H1 (cell line): ENCODE measurements at regions not wholly inside any gene's neighbourhood (a gene's known extent, or its start where the extent isn't known, plus 50 kb on each side); places are given as distances from the start of the nearest gene placed in this dataset.

Experiments used
- CTCF ChIA-PET: fragments of 300-600 bp; sonication (Branson Sonifier 250); formaldehyde crosslinking; loops from one replicate; lab custom pipeline; 2021; ENCODE audit not compliant: partially characterized antibody; lab: Charles Lee
- POLR2A ChIA-PET: fragments of 300-600 bp; sonication (Branson Sonifier 250); formaldehyde crosslinking; loops from one replicate; lab custom pipeline; 2021; ENCODE audit warnings: inconsistent platforms; ENCODE audit not compliant: partially characterized antibody; lab: Charles Lee
- DNase-seq, 2 experiments: peaks; one replicate each; pipeline versions ENCODE4 v3.0.0 to v3.0.0-alpha.2; 2010 to 2022; ENCODE audit warnings: low spot score in 2 of 2, low read depth in 1 of 2, mixed read lengths in 1 of 2
- FAIRE-seq: peaks from 2 replicates; lab custom pipeline; 2011; peaks lifted over from hg19 to GRCh38; lab: Jason Lieb, UNC
- H2AFZ ChIP-seq: 2 replicates; pipeline ENCODE4 v1.8.1; 2012; ENCODE audit warnings: low read length, inconsistent platforms
- H2AK5ac ChIP-seq: 2 replicates; pipeline ENCODE4 v1.6.1; 2013; ENCODE audit warnings: low read depth, low read length
- H2BK120ac ChIP-seq: replicated peaks from 2 replicates; pipeline ENCODE3; 2013; ENCODE audit warnings: low read depth, low read length, inconsistent platforms
- H2BK12ac ChIP-seq: 2 replicates; pipeline ENCODE4 v1.6.1; 2013; ENCODE audit warnings: low read depth, low read length
- H2BK15ac ChIP-seq: 2 replicates; pipeline ENCODE4 v1.6.1; 2013; ENCODE audit warnings: low read length
- H2BK20ac ChIP-seq: 2 replicates; pipeline ENCODE4 v1.6.1; 2013; ENCODE audit warnings: low read length
- H2BK5ac ChIP-seq: 2 replicates; pipeline ENCODE4 v1.6.1; 2013; ENCODE audit warnings: low read depth, low read length
- H3K14ac ChIP-seq: 2 replicates; pipeline ENCODE4 v1.6.1; 2013; ENCODE audit warnings: inconsistent platforms; ENCODE audit not compliant: insufficient read length
- H3K18ac ChIP-seq: 2 replicates; pipeline ENCODE4 v1.6.1; 2013; ENCODE audit warnings: low read length; ENCODE audit errors: extremely low read depth
- H3K23ac ChIP-seq: 2 replicates; pipeline ENCODE4 v1.6.1; 2013; ENCODE audit warnings: inconsistent platforms; ENCODE audit not compliant: insufficient read length
- H3K23me2 ChIP-seq: 2 replicates; pipeline ENCODE4 v1.6.1; 2013; ENCODE audit warnings: low read depth, low read length
- H3K27ac ChIP-seq: 2 replicates; pipeline ENCODE4 v1.6.1; 2011; ENCODE audit warnings: low read depth, low read length, inconsistent platforms
- H3K27me3 ChIP-seq, 4 experiments: replicated peaks in 1 of 4; 1 replicate in 1 of 4; 2 replicates in 3 of 4; pipeline versions ENCODE4 v1.6.1 to v1.8.1; 2011 to 2013; ENCODE audit warnings: low read length in 3 of 4, mild to moderate bottlenecking in 3 of 4, inconsistent platforms in 2 of 4, mixed read lengths in 2 of 4, moderate library complexity in 1 of 4; ENCODE audit not compliant: control insufficient read depth in 3 of 4, insufficient read depth in 3 of 4; ENCODE audit errors: extremely low read depth in 1 of 4
- H3K36me3 ChIP-seq, 4 experiments: 2 replicates each; pipeline versions ENCODE4 v1.6.1 to v1.8.1; 2011 to 2013; ENCODE audit warnings: mild to moderate bottlenecking in 4 of 4, low read length in 3 of 4, moderate library complexity in 2 of 4, control low read depth in 1 of 4, inconsistent platforms in 1 of 4; ENCODE audit not compliant: insufficient read depth in 4 of 4, control insufficient read depth in 2 of 4
- H3K4ac ChIP-seq: replicated peaks from 2 replicates; pipeline ENCODE3; 2013; ENCODE audit warnings: low read length, low read depth, mixed read lengths, inconsistent platforms; ENCODE audit not compliant: insufficient read length
- H3K4me1 ChIP-seq, 4 experiments: replicated peaks in 1 of 4; 1 replicate in 1 of 4; 2 replicates in 3 of 4; pipeline versions ENCODE4 v1.6.1 to v1.8.1; 2011 to 2013; ENCODE audit warnings: low read length in 3 of 4, inconsistent platforms in 2 of 4, mixed read lengths in 1 of 4; ENCODE audit not compliant: insufficient read depth in 4 of 4, control insufficient read depth in 3 of 4
- H3K4me2 ChIP-seq, 2 experiments: 2 replicates each; pipeline versions ENCODE4 v1.6.1 to v1.8.1; 2011 to 2013; ENCODE audit warnings: low read depth in 2 of 2, low read length in 2 of 2, control low read depth in 1 of 2, inconsistent platforms in 1 of 2, mild to moderate bottlenecking in 1 of 2; ENCODE audit not compliant: insufficient read depth in 1 of 2
- H3K4me3 ChIP-seq, 4 experiments: fragments of 200-600, 300-600 bp in 1 of 4; sonication (generic), shearing (Covaris generic), sonication (Bioruptor Twin) in 1 of 4; 2 replicates each; pipeline versions ENCODE4 v1.5.1 to v1.8.1; 2011 to 2016; ENCODE audit warnings: low read length in 4 of 4, low read depth in 3 of 4, control low read depth in 2 of 4, inconsistent platforms in 2 of 4, mild to moderate bottlenecking in 2 of 4, mixed read lengths in 1 of 4, moderate library complexity in 1 of 4; ENCODE audit not compliant: insufficient read depth in 2 of 4; ENCODE audit errors: extremely low read depth in 1 of 4
- H3K56ac ChIP-seq: replicated peaks from 2 replicates; pipeline ENCODE3; 2013; ENCODE audit warnings: low read depth, mild to moderate bottlenecking, mixed read lengths, low read length, inconsistent platforms; ENCODE audit not compliant: insufficient read length
- H3K79me1 ChIP-seq: 2 replicates; pipeline ENCODE4 v1.6.1; 2013; ENCODE audit warnings: low read depth, low read length, control low read depth
- H3K79me2 ChIP-seq, 2 experiments: 2 replicates each; pipeline versions ENCODE4 v1.6.1 to v1.8.1; 2012 to 2013; ENCODE audit warnings: low read length in 2 of 2, mild to moderate bottlenecking in 2 of 2, inconsistent platforms in 1 of 2; ENCODE audit not compliant: insufficient read depth in 2 of 2, control insufficient read depth in 1 of 2
- H3K9ac ChIP-seq, 4 experiments: replicated peaks in 1 of 4; 1 replicate in 1 of 4; 2 replicates in 3 of 4; pipeline versions ENCODE4 v1.6.1 to v1.8.1; 2011 to 2013; ENCODE audit warnings: low read depth in 3 of 4, low read length in 3 of 4, control low read depth in 2 of 4, mild to moderate bottlenecking in 2 of 4, moderate library complexity in 2 of 4, inconsistent platforms in 1 of 4; ENCODE audit errors: extremely low read depth in 1 of 4
- H3K9me3 ChIP-seq, 2 experiments: 2 replicates each; pipeline versions ENCODE4 v1.6.1 to v1.8.1; 2012 to 2013; ENCODE audit warnings: mild to moderate bottlenecking in 2 of 2, moderate library complexity in 2 of 2, control low read depth in 1 of 2, inconsistent platforms in 1 of 2, low read depth in 1 of 2, low read length in 1 of 2, mixed read lengths in 1 of 2; ENCODE audit not compliant: insufficient read depth in 2 of 2
- H4K20me1 ChIP-seq, 2 experiments: replicated peaks in 1 of 2; 2 replicates each; pipeline versions ENCODE3 to v1.8.1; 2011 to 2013; ENCODE audit warnings: inconsistent platforms in 2 of 2, low read length in 2 of 2, mild to moderate bottlenecking in 1 of 2; ENCODE audit not compliant: insufficient read depth in 2 of 2, control insufficient read depth in 1 of 2
- H4K5ac ChIP-seq: 2 replicates; pipeline ENCODE4 v1.6.1; 2013; ENCODE audit warnings: low read length, low read depth, mixed read lengths, inconsistent platforms; ENCODE audit not compliant: insufficient read length
- H4K8ac ChIP-seq: 2 replicates; pipeline ENCODE4 v1.8.0; 2013; ENCODE audit warnings: mild to moderate bottlenecking, moderate library complexity, low read length, inconsistent platforms; ENCODE audit not compliant: insufficient read depth; ENCODE audit errors: extremely low read depth
- H4K91ac ChIP-seq: replicated peaks from 2 replicates; pipeline ENCODE3; 2013; ENCODE audit warnings: low read length, mixed read lengths, inconsistent platforms; ENCODE audit not compliant: insufficient read length
- CBX8 ChIP-seq: fragments of 300-800, 300-1000 bp; sonication (generic); IDR thresholded peaks from 2 replicates; pipeline ENCODE4 v1.7.1; 2016; ENCODE audit warnings: low read depth, low read length, borderline replicate concordance
- CHD1 ChIP-seq: IDR thresholded peaks from 2 replicates; pipeline ENCODE4 v1.6.1; 2012; ENCODE audit warnings: low read depth, low read length, improper control_type of control experiment
- CTCF ChIP-seq, 3 experiments: IDR thresholded peaks; 1 replicate in 2 of 3; 2 replicates in 1 of 3; pipeline versions ENCODE4 v1.5.1 to v1.6.1; 2011; ENCODE audit warnings: low read length in 3 of 3, mild to moderate bottlenecking in 3 of 3, inconsistent platforms in 2 of 3, low read depth in 1 of 3, moderate library complexity in 1 of 3; ENCODE audit not compliant: insufficient read depth in 1 of 3; ENCODE audit errors: control extremely low read depth in 1 of 3
- HDAC2 ChIP-seq, 2 experiments: fragments of 300-600 bp in 1 of 2; sonication (generic) in 1 of 2; IDR thresholded peaks; 2 replicates each; pipeline ENCODE4 v1.6.1; 2011 to 2012; ENCODE audit warnings: low read depth in 2 of 2, low read length in 2 of 2, mild to moderate bottlenecking in 2 of 2, moderate library complexity in 2 of 2, borderline replicate concordance in 1 of 2, inconsistent platforms in 1 of 2
- KDM1A ChIP-seq: fragments of 200-600, 300-600 bp; sonication (generic); IDR thresholded peaks from 2 replicates; pipeline ENCODE4 v1.7.1; 2016; ENCODE audit warnings: mild to moderate bottlenecking, low read length, borderline replicate concordance
- KDM5A ChIP-seq: fragments of 200-600 bp; IDR thresholded peaks from 2 replicates; pipeline ENCODE4 v1.7.1; 2012; ENCODE audit warnings: mild to moderate bottlenecking, low read length, inconsistent platforms, mixed read lengths
- POLR2AphosphoS5 ChIP-seq: IDR thresholded peaks from 2 replicates; pipeline ENCODE4 v1.6.1; 2011; ENCODE audit warnings: low read depth, low read length
- SAP30 ChIP-seq: fragments of 300-600 bp; sonication (generic); IDR thresholded peaks from 2 replicates; pipeline ENCODE4 v1.7.1; 2012; ENCODE audit warnings: low read length, moderate library complexity, mild to moderate bottlenecking, inconsistent platforms; ENCODE audit not compliant: insufficient read depth, insufficient replicate concordance
- SIRT6 ChIP-seq: IDR thresholded peaks from one replicate; pipeline ENCODE4 v1.7.1; 2012; ENCODE audit warnings: low read length, inconsistent platforms
- TBP ChIP-seq: IDR thresholded peaks from 2 replicates; pipeline ENCODE4 v1.6.1; 2011; ENCODE audit warnings: low read depth, low read length, improper control_type of control experiment
- YY1 ChIP-seq: IDR thresholded peaks from 2 replicates; pipeline ENCODE4 v1.6.1; 2011; ENCODE audit warnings: low read depth, mild to moderate bottlenecking, low read length
- WGBS, 2 experiments: shearing (Covaris generic) in 1 of 2; methylation state at CpG; one replicate each; pipeline versions ENCODE4 v1.1.6 to v1.1.7; 2013 to 2015; ENCODE audit warnings: low lambda C conversion rate in 2 of 2, mixed read lengths in 2 of 2, inconsistent platforms in 1 of 2, low coverage in 1 of 2, missing lambda C conversion rate in 1 of 2; ENCODE audit not compliant: insufficient replicate concordance in 2 of 2, insufficient coverage in 1 of 2, insufficient read length in 1 of 2; ENCODE audit errors: extremely low coverage in 1 of 2, missing lambda C conversion rate in 1 of 2; 5-methylcytosine and 5-hydroxymethylcytosine counted together
- TF ChIP-seq, protein P1 (sequence below): IDR thresholded peaks from 2 replicates; pipeline ENCODE4 v1.6.1; 2012; ENCODE audit warnings: inconsistent platforms

- no peak overlapping the region for H3K4ac ChIP-seq
- no peak overlapping the region for H3K4me2 ChIP-seq
- H3K23me2 ChIP-seq, result no peaks in the 10 kb centered on the region
- H3K27ac ChIP-seq, result no peak overlapping the region
- H2BK120ac ChIP-seq, result no peak overlapping the region
- H2AFZ ChIP-seq, result no peak overlapping the region
- H3K18ac ChIP-seq, result no peak overlapping the region
- H3K27me3 ChIP-seq, result no peaks in the 10 kb centered on the region
- no peak overlapping the region for H3K14ac ChIP-seq
- no peak overlapping the region for H3K23ac ChIP-seq
- 100% methylated on average over 1 of the region's 1 CpG; no CpG with 5 or more reads in 1 of the 2 experiments for WGBS, 2 experiments
- no peaks in the 10 kb centered on the region for H3K36me3 ChIP-seq
- H3K79me2 ChIP-seq, result no peaks in the 10 kb centered on the region
- H2BK5ac ChIP-seq, result no peak overlapping the region
- no peak overlapping the region for H4K5ac ChIP-seq
- no peak overlapping the region for H3K56ac ChIP-seq
- no peak overlapping the region for H2BK12ac ChIP-seq
- no peak overlapping the region for H3K9ac ChIP-seq
- no peaks in the 10 kb centered on the region for H3K4me1 ChIP-seq
- no peak overlapping the region for H3K4me3 ChIP-seq
- no peak for TF ChIP-seq SAP30
- no peak for TF ChIP-seq POLR2AphosphoS5
- no peak for TF ChIP-seq KDM5A
- TF ChIP-seq TBP, result no peak
- TF ChIP-seq CHD1, result no peak
- TF ChIP-seq SIRT6, result no peak
- no peak for TF ChIP-seq KDM1A
- no peak for TF ChIP-seq CTCF (IDR thresholded peaks at IDR 0.05; ENCODE audit: control extremely low read depth in 1 of 3, insufficient read depth in 1 of 3, low read depth in 1 of 3, low read length in 3 of 3)
- TF ChIP-seq YY1, result no peak
- TF ChIP-seq, protein P1, sequence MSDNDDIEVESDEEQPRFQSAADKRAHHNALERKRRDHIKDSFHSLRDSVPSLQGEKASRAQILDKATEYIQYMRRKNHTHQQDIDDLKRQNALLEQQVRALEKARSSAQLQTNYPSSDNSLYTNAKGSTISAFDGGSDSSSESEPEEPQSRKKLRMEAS, result no peak
- no peak for TF ChIP-seq CBX8
- TF ChIP-seq HDAC2 (IDR thresholded peaks at IDR 0.05; ENCODE audit: borderline replicate concordance in 1 of 2, low read depth in 2 of 2, low read length in 2 of 2), result no peak
- FAIRE-seq (no peak), DNase-seq (no peak)
- no peak overlapping the region for H4K91ac ChIP-seq
- no peak overlapping the region for H4K8ac ChIP-seq
- POLR2A ChIA-PET, result no interaction called here
- no peak overlapping the region for H2BK20ac ChIP-seq
- no peaks in the 10 kb centered on the region for H3K79me1 ChIP-seq
- H2BK15ac ChIP-seq, result no peak overlapping the region
- no peaks in the 10 kb centered on the region for H4K20me1 ChIP-seq
- H2AK5ac ChIP-seq, result no peak overlapping the region
- CTCF ChIA-PET, result no interaction called here
- H3K9me3 ChIP-seq, result no peaks in the 10 kb centered on the region
Observed at GRCh38 chr5:24290536-24290935, 354.2 kb downstream of the CDH10 start.
